CD4-positive, alpha-beta T cell (primary cell): ENCODE measurements at regions not wholly inside any gene's neighbourhood (a gene's known extent, or its start where the extent isn't known, plus 50 kb on each side); places are given as distances from the start of the nearest gene placed in this dataset.

ENCODE experiments used
- ATAC-seq: fragments of 200-7000 bp; cut with Tn5 transposase; one replicate; pipeline ENCODE4 v1.10.0; 2022; ENCODE audit warnings: mild to moderate bottlenecking; ENCODE audit not compliant: poor library complexity
- CTCF ChIA-PET: fragments of 350-600 bp; sonication (Branson Sonifier 250); formaldehyde crosslinking; loops from one replicate; lab custom pipeline; 2021; ENCODE audit warnings: antibody characterized with exemption, inconsistent platforms; lab: Charles Lee
- POLR2A ChIA-PET: fragments of 350-600 bp; sonication (Branson Sonifier 250); formaldehyde crosslinking; loops from one replicate; lab custom pipeline; 2021; ENCODE audit warnings: antibody characterized with exemption, inconsistent platforms; lab: Charles Lee
- DNase-seq, 14 experiments: peaks; one replicate each; pipeline ENCODE4 v3.0.0-alpha.2; 2013 to 2020; ENCODE audit warnings: mixed read lengths in 2 of 14
- H3K27ac ChIP-seq, 2 donors: one replicate each; pipeline versions ENCODE4 v1.5.1 to v1.7.0; 2013; ENCODE audit warnings: low read length in 2 of 2, low read depth in 1 of 2, mild to moderate bottlenecking in 1 of 2
- H3K27me3 ChIP-seq, 2 experiments: 1 replicate in 1 of 2; 2 replicates in 1 of 2; pipeline versions ENCODE4 v1.6.1 to v1.7.0; 2013; ENCODE audit warnings: low read length in 2 of 2, control low read depth in 1 of 2, mild to moderate bottlenecking in 1 of 2, moderate library complexity in 1 of 2; ENCODE audit not compliant: insufficient read depth in 2 of 2, control insufficient read depth in 1 of 2
- H3K36me3 ChIP-seq: one replicate; pipeline ENCODE4 v1.6.1; 2013; ENCODE audit warnings: low read length, control low read depth; ENCODE audit not compliant: insufficient read depth
- H3K4me1 ChIP-seq: one replicate; pipeline ENCODE4 v1.6.1; 2013; ENCODE audit warnings: low read length, control low read depth; ENCODE audit not compliant: insufficient read depth
- H3K4me3 ChIP-seq: one replicate; pipeline ENCODE4 v1.5.1; 2013; ENCODE audit warnings: mild to moderate bottlenecking, low read length, moderate library complexity
- H3K9me3 ChIP-seq, 2 experiments: 1 replicate in 1 of 2; 2 replicates in 1 of 2; pipeline versions ENCODE4 v1.6.1 to v1.7.0; 2013; ENCODE audit warnings: low read length in 2 of 2, mild to moderate bottlenecking in 2 of 2, control low read depth in 1 of 2, moderate library complexity in 1 of 2; ENCODE audit not compliant: control insufficient read depth in 1 of 2, insufficient read depth in 1 of 2
- H3K27ac Mint-ChIP-seq: one replicate; pipeline ENCODE4 v1.8.0; 2020; ENCODE audit warnings: mixed read lengths
- H3K27me3 Mint-ChIP-seq: one replicate; pipeline ENCODE4 v1.8.0; 2021; ENCODE audit warnings: mixed read lengths
- H3K36me3 Mint-ChIP-seq: one replicate; pipeline ENCODE4 v1.8.0; 2021; ENCODE audit warnings: low read depth, mixed read lengths
- H3K4me1 Mint-ChIP-seq: one replicate; pipeline ENCODE4 v1.8.0; 2021; ENCODE audit warnings: low read depth, mixed read lengths
- H3K4me3 Mint-ChIP-seq: one replicate; pipeline ENCODE4 v1.8.0; 2020; ENCODE audit warnings: mild to moderate bottlenecking, mixed read lengths
- H3K9me3 Mint-ChIP-seq: one replicate; pipeline ENCODE4 v1.8.0; 2020; ENCODE audit warnings: mixed read lengths
- CTCF ChIP-seq: fragments of 200-600 bp; IDR thresholded peaks from one replicate; pipeline ENCODE4 v1.8.0; 2022; ENCODE audit warnings: antibody characterized with exemption, mild to moderate bottlenecking
- intact Hi-C, 2 experiments: fragments of 100-400 bp; cut with DNase I in 1 of 2; cut with micrococcal nuclease in 1 of 2; formaldehyde crosslinking; loops; one replicate each; pipeline versions ENCODE4 v1.15.1 to v1.9.0; 2023 to 2025; cut with DNase I, micrococcal nuclease

GRCh38 chr5:88118179-88118578 is 150.5 kb downstream of the TMEM161B start:
- H3K27ac Mint-ChIP-seq: no peak overlapping the region
- H3K9me3 Mint-ChIP-seq: peaks cover 2% of the 10 kb centered on the region
- peaks cover 43% of the 10 kb centered on the region for H3K27me3 Mint-ChIP-seq
- no peaks in the 10 kb centered on the region for H3K36me3 ChIP-seq
- H3K27ac ChIP-seq: no peak overlapping the region
- POLR2A ChIA-PET: no interaction called here
- intact Hi-C loops: no loop called here
- DNase-seq: no peak
- CTCF ChIA-PET: no interaction called here
- TF ChIP-seq CTCF: no peak
- H3K9me3 ChIP-seq: no peaks in the 10 kb centered on the region
- no peak overlapping the region for H3K4me3 ChIP-seq
- H3K36me3 Mint-ChIP-seq: no peaks in the 10 kb centered on the region
- ATAC-seq: no peak
- no peak overlapping the region for H3K4me3 Mint-ChIP-seq
- H3K4me1 Mint-ChIP-seq: no peaks in the 10 kb centered on the region
- no peaks in the 10 kb centered on the region for H3K4me1 ChIP-seq
- peaks cover 3 to 6% of the 10 kb centered on the region in 2 experiments for H3K27me3 ChIP-seq

- Mint-ChIP-seq H3K9me3 (peaks cover 2% of the 10 kb centered on the region), H3K4me1 (no peaks in the 10 kb centered on the region), H3K27me3 (peaks cover 43% of the 10 kb centered on the region), H3K36me3 (no peaks in the 10 kb centered on the region), H3K27ac (no peak overlapping the region), H3K4me3 (no peak overlapping the region)
- no peaks in the 10 kb centered on the region for H3K36me3 ChIP-seq
- ChIA-PET POLR2A (no interaction called here), CTCF (no interaction called here)
- no peaks in the 10 kb centered on the region for H3K4me1 ChIP-seq
- H3K27me3 ChIP-seq: peaks cover 3 to 6% of the 10 kb centered on the region in 2 experiments
- intact Hi-C loops: no loop called here
- no peak for ATAC-seq
- no peak overlapping the region for H3K27ac ChIP-seq
- DNase-seq: no peak
- no peak for TF ChIP-seq CTCF
- no peak overlapping the region for H3K4me3 ChIP-seq
- H3K9me3 ChIP-seq: no peaks in the 10 kb centered on the region
Observed at GRCh38 chr5:88117546-88117945, 151.1 kb downstream of the TMEM161B start.

DNA sequence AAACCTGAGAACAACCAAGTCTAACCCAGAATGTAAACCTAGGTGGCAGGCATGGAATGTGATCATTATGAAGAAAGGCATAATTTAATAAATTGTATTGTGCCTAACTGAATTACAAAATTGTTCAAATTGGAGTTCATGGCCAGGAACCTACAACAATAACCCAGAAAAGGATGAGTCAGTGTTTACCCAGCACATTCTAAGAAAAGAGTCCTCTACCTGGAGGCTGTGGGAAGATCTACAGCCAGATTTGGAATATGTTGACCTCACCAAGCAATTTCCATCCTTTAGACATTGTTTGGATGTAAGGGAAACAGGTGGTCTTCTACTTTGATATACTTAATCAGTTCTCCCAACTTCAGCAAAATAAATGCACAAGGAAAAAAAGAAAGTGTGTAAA is 152.2 kb downstream of the TMEM161B start:
- no peak for DNase-seq
- no peak overlapping the region for H3K27ac ChIP-seq
- ChIA-PET CTCF (no interaction called here), POLR2A (no interaction called here)
- no peak for ATAC-seq
- no peak overlapping the region for H3K4me3 ChIP-seq
- Mint-ChIP-seq H3K36me3 (no peaks in the 10 kb centered on the region), H3K27ac (no peak overlapping the region), H3K9me3 (peaks cover 2% of the 10 kb centered on the region), H3K27me3 (peaks cover 40% of the 10 kb centered on the region), H3K4me3 (no peak overlapping the region), H3K4me1 (no peaks in the 10 kb centered on the region)
- TF ChIP-seq CTCF: no peak
- no peaks in the 10 kb centered on the region for H3K9me3 ChIP-seq
- no peaks in the 10 kb centered on the region for H3K4me1 ChIP-seq
- intact Hi-C loops: no loop called here
- peaks cover 3 to 6% of the 10 kb centered on the region in 2 experiments for H3K27me3 ChIP-seq
- no peaks in the 10 kb centered on the region for H3K36me3 ChIP-seq
